OCI-LY7 (cell line): ENCODE measurements at regions not wholly inside any gene's neighbourhood (a gene's known extent, or its start where the extent isn't known, plus 50 kb on each side); places are given as distances from the start of the nearest gene placed in this dataset.

ENCODE experiments used
- EZH2phosphoT487 ChIP-seq: fragments of 200-600 bp; sonication (generic); IDR thresholded peaks from 2 replicates; pipeline ENCODE4 v1.6.1; 2018; ENCODE audit warnings: low read depth, borderline replicate concordance, mild to moderate bottlenecking, mixed run types, antibody characterized with exemption, low read length, moderate library complexity, mixed read lengths
- TF ChIP-seq, protein P1 (sequence below): fragments of 200-600 bp; sonication (generic); conservative IDR thresholded peaks from 2 replicates; pipeline ENCODE4 v1.5.1; 2014; ENCODE audit warnings: mild to moderate bottlenecking, antibody characterized with exemption, low read length, moderate library complexity, mixed read lengths

DNA sequence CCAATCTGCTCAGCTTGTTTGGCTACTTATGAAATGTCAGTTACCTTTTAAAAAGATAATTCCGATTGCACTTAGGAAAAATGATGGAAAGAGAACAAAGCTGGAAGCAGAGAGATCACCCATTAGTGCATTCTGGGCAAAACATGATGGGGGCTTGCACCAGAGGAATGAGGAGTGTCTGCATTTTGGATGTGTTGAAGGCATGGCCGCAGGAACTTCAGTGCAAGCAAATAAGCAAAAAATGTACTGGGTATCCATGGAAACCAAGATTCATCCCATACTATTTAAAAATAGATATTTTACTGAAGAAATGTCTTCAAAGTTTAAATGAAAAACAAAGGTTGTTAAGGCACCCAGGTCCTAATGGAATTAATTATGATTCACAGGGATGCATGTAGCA is 655.0 kb downstream of the POM121L12 start:
- TF ChIP-seq, protein P1, sequence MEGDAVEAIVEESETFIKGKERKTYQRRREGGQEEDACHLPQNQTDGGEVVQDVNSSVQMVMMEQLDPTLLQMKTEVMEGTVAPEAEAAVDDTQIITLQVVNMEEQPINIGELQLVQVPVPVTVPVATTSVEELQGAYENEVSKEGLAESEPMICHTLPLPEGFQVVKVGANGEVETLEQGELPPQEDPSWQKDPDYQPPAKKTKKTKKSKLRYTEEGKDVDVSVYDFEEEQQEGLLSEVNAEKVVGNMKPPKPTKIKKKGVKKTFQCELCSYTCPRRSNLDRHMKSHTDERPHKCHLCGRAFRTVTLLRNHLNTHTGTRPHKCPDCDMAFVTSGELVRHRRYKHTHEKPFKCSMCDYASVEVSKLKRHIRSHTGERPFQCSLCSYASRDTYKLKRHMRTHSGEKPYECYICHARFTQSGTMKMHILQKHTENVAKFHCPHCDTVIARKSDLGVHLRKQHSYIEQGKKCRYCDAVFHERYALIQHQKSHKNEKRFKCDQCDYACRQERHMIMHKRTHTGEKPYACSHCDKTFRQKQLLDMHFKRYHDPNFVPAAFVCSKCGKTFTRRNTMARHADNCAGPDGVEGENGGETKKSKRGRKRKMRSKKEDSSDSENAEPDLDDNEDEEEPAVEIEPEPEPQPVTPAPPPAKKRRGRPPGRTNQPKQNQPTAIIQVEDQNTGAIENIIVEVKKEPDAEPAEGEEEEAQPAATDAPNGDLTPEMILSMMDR: no peak
- no peak for TF ChIP-seq EZH2phosphoT487
